Stimulated activated CD4-positive, alpha-beta T cell treated with anti-CD3 and anti-CD28 coated beads, Interleukin-4, amount 100 ng/mL, for 24 hours (primary cell): ENCODE measurements at regions not wholly inside any gene's neighbourhood (a gene's known extent, or its start where the extent isn't known, plus 50 kb on each side); places are given as distances from the start of the nearest gene placed in this dataset.

Source experiments
- DNase-seq: peaks from one replicate; pipeline ENCODE4 v3.0.0-alpha.2; 2020

DNA sequence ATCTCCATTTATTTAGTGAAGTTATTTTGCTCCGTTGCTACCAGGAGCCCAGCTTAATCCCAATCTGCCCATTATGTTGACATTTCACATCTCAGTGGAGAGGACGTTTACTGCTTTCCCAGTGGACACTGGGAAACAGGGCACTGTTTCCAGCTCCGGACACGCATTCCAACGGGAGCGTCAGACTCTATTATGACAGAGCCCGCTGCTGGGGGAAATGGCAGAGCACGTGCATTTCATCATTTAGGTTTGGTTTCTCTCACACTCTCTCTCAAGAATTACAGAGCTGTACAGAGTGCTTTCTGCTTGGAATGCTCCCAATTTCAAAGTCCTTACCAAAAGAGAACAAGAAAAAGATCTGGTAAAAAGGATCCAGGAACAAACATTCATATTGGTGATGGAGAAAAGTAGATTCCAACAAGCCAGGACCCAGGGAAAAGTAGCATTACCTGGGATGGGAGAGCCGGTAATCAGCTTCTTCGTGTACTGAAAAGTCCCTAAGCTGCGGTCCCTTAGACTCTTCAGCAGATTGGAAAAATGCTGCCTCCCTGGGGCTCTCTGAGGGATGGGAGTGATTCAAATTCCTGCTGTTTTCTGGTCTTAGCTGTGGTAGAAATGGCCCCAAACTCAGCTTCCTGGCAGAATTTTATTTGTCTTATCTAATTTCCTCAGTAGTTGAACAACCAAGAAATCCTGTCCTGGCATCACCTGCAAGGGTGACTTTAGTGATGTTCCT is 136.0 kb upstream of the THBS1 start:
- DNase-seq, result no peak

- no peak for DNase-seq
These were observed 134.9 kb upstream of the THBS1 start for GRCh38 chr15:39445931-39446330.

DNA sequence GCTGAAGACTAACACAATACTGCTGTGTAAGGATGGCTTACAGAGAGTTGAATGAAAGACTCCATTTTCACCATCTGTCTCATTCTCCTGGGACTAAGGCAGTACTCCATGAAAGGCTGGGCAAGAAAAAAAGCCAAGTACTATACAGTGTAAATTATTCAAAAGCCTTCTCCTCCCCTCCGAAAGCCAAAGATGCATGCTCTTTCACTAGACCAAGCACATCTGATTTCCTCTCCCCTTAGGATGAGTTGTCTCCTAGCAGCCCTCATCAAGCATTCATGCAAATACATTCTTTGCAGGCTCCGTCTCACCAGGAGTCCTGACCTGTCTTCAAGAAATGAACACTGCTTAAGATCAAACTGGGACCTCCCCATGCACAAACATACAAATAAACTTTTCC is 133.5 kb upstream of the THBS1 start:
- DNase-seq, result no peak

DNA sequence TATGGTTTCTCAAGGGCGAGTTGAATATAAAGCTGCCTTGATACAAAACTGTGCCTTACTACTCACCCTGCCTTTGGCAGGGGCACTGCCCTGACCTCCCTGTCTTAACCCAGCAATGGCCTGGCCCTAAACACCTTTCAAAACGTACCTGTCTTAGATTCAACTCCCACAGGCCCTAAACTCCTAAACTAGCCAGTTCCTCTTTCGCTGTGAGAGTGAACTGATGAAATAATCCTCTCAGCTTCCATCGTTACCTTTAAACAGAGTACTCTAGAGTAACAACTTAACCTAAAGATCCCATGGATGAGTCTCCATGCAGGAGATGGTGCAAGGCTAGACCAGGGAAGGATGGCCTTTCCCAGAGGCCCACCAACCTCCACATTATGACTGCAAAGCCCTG is 133.0 kb upstream of the THBS1 start:
- no peak for DNase-seq

GRCh38 chr15:39448409-39448808 is 132.5 kb upstream of the THBS1 start:
- no peak for DNase-seq

DNA sequence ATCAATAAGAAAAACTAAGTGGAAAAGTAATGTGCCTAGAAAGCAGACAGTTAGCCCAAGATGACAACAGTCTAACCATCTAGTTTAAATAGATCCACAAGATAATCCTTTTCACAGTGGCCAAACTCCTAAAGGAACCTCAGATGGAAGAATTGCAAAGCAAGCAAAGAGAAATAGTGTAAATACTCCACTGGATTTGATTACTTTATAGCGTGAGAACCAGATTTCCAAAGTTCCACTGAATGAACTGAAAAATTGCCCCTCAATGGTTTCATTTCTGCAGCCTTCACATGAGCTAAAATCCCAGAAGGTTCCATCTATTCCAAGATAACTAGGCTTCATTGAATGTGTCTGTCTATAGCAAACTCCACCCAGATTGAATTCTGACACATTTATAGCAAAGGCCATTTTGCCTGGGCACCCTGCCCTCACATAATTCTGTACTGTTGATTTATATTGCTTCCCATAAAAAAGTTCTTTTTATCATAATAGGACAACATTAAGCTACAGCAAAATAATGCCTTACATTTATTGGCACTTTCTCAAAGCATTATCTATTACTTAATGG is 129.7 kb upstream of the THBS1 start:
- DNase-seq, result no peak

- no peak for DNase-seq
These were observed 129.0 kb upstream of the THBS1 start for GRCh38 chr15:39451871-39452270.

DNA sequence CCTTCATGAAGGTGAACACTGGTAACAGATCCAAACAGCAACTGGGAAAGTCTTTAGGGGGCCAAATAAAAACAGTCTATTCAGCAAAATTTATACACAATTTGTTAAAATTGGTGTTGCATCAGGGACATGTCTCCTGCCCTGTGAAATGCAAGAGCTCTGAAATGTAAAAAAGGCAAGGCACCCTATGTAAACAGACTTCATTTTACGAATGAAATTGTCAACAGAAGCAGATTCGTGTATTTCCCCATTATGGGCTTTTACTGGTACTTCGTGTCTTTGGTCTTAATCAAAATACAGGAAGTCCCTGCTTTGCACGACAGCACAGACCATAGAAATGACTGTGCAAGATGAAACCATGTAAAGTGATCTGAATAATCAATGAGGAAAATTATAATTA is 127.3 kb upstream of the THBS1 start:
- no peak for DNase-seq

DNA sequence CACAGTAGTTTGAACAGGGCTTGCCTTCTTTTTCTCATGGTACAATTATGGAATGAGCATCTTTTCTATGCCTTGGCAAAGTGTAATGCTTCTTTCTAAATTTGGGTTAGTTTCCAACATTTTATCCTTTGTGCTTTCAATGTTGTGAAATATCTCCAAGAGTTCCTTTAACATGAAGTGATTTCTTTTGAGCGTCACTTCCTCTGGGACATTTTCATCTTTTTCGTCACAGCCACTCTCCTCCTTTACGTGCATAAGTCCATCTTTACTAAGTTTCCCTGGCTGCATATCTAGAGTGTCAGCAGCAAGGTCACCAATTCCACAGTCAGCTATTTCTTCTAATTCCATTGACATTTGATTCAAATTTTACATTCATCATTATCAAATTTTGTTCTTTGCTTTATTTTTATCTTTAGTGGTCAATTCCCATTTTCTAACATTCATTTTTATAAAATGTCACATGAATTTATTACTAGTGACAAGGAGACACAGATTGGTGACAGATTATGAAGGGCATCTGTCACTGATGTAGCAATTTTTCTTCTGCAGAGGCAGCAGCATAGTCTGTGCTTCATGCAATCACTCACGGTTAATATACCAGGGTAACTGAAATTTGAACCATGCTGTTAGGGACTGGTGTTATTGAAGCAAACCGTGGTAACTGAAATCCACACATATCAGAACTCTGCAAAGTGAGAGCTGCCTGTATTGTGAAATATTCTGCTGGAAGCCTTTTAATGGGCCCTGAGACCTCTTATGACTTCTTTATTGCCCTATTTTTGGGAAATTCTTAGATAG is 126.5 kb upstream of the THBS1 start:
- DNase-seq, result no peak

GRCh38 chr15:39455471-39455991 is 125.3 kb upstream of the THBS1 start:
- DNase-seq, result no peak

DNA sequence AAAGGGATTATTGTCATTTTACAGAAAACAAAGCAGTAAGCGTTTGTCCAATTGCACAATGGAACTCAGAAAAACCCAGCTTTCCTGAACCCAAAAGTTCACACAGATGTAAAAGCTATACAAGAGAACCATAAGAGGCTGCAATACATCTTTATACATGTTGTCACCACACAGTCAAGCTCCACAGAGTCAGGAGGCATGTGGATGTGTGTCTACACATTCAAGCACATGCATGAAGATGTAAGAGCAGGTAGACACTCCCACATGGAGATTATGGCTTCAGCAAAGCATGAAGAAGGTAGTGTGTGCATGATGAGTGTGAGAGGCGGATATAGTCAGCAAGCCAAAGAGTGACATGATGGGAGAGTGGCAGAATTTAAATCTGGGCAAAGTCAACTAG is 124.7 kb upstream of the THBS1 start:
- no peak for DNase-seq

DNA sequence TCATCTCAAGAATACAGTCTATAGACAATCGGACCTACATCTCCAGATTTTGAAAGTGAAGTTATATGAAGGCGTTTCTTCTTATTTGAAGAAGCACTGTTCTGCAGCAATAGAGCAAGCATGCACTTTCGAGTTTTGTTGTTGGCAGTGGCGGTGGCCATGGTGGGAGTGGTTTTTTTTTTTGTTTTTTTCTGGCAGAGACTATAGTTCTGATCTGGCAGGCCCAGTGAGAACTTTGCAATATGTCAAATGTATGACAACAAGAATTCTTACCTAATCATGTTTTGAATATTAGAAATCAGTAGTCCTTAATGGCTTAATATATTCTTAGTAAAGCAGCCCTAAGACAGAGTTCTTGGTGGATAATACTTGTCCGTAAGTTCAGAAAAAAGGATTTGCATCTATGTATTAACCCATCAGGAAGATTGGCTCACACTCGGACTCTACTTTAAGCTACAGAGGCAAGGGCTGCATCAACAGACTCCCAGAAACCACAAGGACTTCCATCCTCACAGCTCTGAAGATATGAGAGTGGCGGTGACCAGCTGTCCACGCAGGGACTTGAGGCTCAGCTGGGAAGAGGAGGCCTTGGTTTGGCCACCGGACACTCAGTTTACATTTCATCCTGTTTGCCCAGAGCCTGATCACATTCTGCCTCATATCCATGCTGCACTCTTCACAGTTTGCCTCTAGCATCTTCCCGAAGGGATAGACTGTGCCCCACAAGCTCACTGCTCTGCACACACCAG is 124.1 kb upstream of the THBS1 start:
- DNase-seq, result no peak

GRCh38 chr15:39458131-39458530 is 122.7 kb upstream of the THBS1 start:
- DNase-seq, result no peak

- DNase-seq, result no peak
These were observed 121.3 kb upstream of the THBS1 start for GRCh38 chr15:39459548-39459947.

DNA sequence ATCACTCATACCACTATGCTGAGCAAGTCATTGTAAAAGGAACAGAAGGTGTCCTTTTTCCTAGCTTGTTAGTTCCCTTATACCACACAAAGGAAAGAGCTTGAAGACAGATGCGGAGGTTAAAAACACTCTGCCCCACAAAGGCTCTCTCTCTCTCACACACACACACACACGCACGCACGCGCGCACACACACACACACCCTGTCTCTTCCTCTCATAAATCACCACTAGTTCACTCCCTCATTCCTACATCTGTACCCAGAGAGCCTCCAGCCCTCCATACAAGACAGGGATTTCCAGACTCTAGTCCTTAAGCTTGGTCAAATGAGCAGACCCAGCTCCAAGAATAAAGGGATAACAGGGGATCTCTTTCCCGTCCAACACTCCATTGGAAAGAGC is 120.1 kb upstream of the THBS1 start:
- DNase-seq, result no peak

- no peak for DNase-seq
These were observed 119.2 kb upstream of the THBS1 start for GRCh38 chr15:39461536-39462130.

- no peak for DNase-seq
These were observed 118.2 kb upstream of the THBS1 start for GRCh38 chr15:39462691-39463090.

- no peak for DNase-seq
These were observed 114.8 kb upstream of the THBS1 start for GRCh38 chr15:39465843-39466749.

GRCh38 chr15:39466750-39467105 is 114.2 kb upstream of the THBS1 start:
- DNase-seq, result no peak

- DNase-seq, result no peak
These were observed 112.5 kb upstream of the THBS1 start for GRCh38 chr15:39468331-39468730.

GRCh38 chr15:39468828-39469227 is 112.1 kb upstream of the THBS1 start:
- no peak for DNase-seq
